Right lobe of liver (tissue), 4 donors: ENCODE measurements at regions not wholly inside any gene's neighbourhood (a gene's known extent, or its start where the extent isn't known, plus 50 kb on each side); places are given as distances from the start of the nearest gene placed in this dataset.

Experiments used
- POLR2A ChIP-seq: fragments of 450-650 bp; IDR thresholded peaks from one replicate; pipeline ENCODE4 v1.6.1; 2017; ENCODE audit warnings: antibody characterized with exemption, mild to moderate bottlenecking
- TF ChIP-seq, protein P1 (sequence below), 4 donors: fragments of 200-600 bp in 3 of 4; fragments of 450-650 bp in 1 of 4; IDR thresholded peaks; one replicate each; pipeline versions ENCODE4 v1.5.1 to v1.8.0; 2016 to 2022; ENCODE audit warnings: antibody characterized with exemption in 4 of 4, mild to moderate bottlenecking in 2 of 4
- donor health status: DM: no; HTN: no; CAD: no.
- donor health status: DM: no; HTN: no; CAD: no.
- donor health status: DM: no; HTN: yes; CAD: no.

DNA sequence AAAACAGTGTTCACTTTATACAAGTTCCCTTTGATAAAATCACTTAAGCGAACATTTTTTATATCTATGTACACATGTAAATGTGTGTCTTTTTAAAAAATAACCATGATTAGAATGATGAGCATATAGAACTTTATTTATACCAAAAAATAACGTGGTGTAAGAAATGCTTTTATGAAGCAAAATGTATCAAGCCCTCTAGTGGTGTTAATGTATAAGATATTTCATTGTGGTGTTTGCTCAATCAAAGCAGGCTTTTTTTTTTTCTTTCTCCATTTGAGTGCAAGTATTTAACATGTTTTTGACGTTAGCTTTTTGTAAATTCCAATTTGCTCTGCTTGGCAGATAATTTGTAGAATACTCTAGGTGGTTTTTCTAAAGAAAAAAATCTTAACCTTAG is 2092.4 kb upstream of the TENM3 start:
- TF ChIP-seq, protein P1, sequence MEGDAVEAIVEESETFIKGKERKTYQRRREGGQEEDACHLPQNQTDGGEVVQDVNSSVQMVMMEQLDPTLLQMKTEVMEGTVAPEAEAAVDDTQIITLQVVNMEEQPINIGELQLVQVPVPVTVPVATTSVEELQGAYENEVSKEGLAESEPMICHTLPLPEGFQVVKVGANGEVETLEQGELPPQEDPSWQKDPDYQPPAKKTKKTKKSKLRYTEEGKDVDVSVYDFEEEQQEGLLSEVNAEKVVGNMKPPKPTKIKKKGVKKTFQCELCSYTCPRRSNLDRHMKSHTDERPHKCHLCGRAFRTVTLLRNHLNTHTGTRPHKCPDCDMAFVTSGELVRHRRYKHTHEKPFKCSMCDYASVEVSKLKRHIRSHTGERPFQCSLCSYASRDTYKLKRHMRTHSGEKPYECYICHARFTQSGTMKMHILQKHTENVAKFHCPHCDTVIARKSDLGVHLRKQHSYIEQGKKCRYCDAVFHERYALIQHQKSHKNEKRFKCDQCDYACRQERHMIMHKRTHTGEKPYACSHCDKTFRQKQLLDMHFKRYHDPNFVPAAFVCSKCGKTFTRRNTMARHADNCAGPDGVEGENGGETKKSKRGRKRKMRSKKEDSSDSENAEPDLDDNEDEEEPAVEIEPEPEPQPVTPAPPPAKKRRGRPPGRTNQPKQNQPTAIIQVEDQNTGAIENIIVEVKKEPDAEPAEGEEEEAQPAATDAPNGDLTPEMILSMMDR (IDR thresholded peaks at IDR 0.05) = peak in 2 of 4 donors; percentile 27 to 29
- no peak for TF ChIP-seq POLR2A
